ENCODE measurements at regions not wholly inside any gene's neighbourhood (a gene's known extent, or its start where the extent isn't known, plus 50 kb on each side); places are given as distances from the start of the nearest gene placed in this dataset.

DNA sequence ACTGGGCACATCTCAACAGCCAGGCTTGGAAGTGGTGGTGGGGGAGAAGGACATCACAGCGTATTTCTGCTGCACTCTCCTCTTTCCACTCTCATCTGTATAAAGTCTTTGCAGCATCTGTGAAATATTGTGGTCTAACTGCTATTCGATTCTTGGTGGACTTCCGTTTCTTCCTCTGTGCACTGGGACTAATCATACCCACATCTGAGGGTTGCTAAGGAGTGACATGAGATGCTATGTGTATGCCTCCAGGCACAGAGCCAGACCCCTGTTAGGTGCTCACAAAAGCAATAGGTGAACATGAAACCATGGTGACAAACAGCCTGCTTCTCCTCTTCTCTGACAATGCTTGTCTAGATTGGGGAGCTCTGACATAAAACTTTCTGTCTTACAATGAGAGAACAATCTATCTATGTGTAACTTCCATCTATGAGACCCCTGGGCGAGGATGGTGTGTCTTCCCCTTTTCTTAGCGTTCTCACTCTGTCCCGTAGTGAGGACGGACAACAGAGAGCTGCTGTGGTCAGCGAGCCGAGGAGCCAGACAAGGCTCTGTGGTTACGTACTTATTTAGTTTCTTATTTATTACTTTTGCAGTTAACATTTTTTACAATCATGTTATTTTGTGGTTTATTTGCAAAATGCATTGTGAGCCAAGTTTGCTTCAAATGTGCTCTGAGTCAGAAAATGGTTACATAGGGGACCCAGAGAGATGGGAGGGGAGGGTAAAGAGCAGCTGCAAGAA, 196.7 kb upstream of the TPRG1 start:
- Histone ChIP-seq H3K4me3 (ENCODE audit: extremely low read depth, insufficient read depth, low read length, poor library complexity, severe bottlenecking) (no peak overlapping the region), H3K36me3 (ENCODE audit: control insufficient read depth, insufficient read depth, low read length) (no peaks in the 10 kb centered on the region), H3K9me3 (ENCODE audit: control insufficient read depth, low read length) (peaks cover 9% of the 10 kb centered on the region), H3K27ac (ENCODE audit: low read depth, low read length, severe bottlenecking) (no peak overlapping the region), H3K4me1 (ENCODE audit: control insufficient read depth, insufficient read depth, low read length, poor library complexity, severe bottlenecking) (peaks cover 8% of the 10 kb centered on the region)
- WGBS, 2 experiments (ENCODE audit: insufficient coverage in 2 of 2), result 90 to 97% methylated on average over 4 to 6 of the region's 10 CpGs

GRCh38 chr3:188975600-188976314, 196.0 kb upstream of the TPRG1 start:
- WGBS, 2 experiments (ENCODE audit: insufficient coverage in 2 of 2), result 93 to 96% methylated on average over 4 to 8 of the region's 12 CpGs
- no peak overlapping the region for H3K4me3 ChIP-seq (ENCODE audit: extremely low read depth, insufficient read depth, low read length, poor library complexity, severe bottlenecking)
- H3K27ac ChIP-seq (ENCODE audit: low read depth, low read length, severe bottlenecking), result no peak overlapping the region
- peaks cover 8% of the 10 kb centered on the region for H3K4me1 ChIP-seq (ENCODE audit: control insufficient read depth, insufficient read depth, low read length, poor library complexity, severe bottlenecking)
- H3K36me3 ChIP-seq (ENCODE audit: control insufficient read depth, insufficient read depth, low read length), result no peaks in the 10 kb centered on the region
- H3K9me3 ChIP-seq (ENCODE audit: control insufficient read depth, low read length), result peaks cover 9% of the 10 kb centered on the region

DNA sequence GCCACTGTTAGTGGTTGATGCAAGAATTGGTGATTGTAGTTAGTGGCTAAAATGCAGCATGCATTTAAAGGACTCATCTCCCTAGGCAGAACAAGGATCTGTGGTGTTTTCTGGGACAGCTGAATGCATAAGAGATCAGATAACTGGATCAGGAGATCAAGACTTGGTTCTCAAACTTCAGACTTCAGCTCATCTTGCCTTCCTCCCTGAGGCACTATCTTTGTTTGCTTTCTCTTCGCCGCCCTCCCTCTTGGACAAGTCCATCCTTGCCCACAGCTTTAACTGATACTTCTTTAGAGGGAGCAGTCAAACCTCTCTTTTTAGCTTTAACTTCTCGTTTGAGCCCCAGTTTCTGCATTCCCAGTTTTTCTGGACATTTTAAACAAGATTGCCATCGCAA, 195.4 kb upstream of the TPRG1 start:
- H3K9me3 ChIP-seq (ENCODE audit: control insufficient read depth, low read length), result peaks cover 9% of the 10 kb centered on the region
- 95 to 100% methylated on average over 3 of the region's 4 CpGs for WGBS, 2 experiments (ENCODE audit: insufficient coverage in 2 of 2)
- H3K4me1 ChIP-seq (ENCODE audit: control insufficient read depth, insufficient read depth, low read length, poor library complexity, severe bottlenecking), result peaks cover 8% of the 10 kb centered on the region
- H3K4me3 ChIP-seq (ENCODE audit: extremely low read depth, insufficient read depth, low read length, poor library complexity, severe bottlenecking), result no peak overlapping the region
- no peaks in the 10 kb centered on the region for H3K36me3 ChIP-seq (ENCODE audit: control insufficient read depth, insufficient read depth, low read length)
- H3K27ac ChIP-seq (ENCODE audit: low read depth, low read length, severe bottlenecking), result no peak overlapping the region

DNA sequence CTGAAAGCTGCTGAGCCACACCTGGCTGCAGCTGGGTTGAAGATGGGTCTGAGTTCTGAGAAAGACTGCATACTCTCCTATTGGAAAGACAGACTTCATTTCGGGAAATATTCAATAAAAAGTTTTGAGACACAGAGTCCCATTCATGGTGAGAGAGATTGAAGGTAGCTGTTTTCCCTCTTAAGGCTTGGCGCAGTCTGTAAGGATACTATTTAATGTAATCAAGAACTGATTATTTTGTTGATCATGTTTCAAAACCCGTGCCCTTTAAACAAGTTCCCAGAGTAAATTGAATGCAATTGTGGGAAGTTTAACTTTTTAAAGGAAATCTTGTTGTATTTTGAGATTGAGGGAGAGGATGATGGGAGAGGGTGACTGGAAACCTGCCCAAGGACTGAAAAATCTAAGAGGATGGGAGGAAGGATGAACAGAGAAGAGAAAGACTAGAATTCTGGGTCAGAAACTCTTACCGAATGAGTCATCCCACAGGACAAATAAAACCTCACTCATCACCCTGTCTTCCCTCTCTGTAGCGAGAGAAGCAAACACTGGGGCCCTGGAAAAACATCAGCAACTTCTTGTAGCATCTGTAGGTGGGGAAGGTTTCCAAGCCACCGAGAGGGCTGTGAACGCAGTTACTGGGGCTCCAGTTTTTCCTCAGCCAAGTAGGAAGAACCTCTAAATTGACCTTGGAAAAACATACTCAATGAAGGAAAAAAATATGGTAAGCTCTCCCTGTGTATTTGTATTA, 193.2 kb upstream of the TPRG1 start:
- H3K9me3 ChIP-seq (ENCODE audit: control insufficient read depth, low read length), result no peaks in the 10 kb centered on the region
- H3K27ac ChIP-seq (ENCODE audit: low read depth, low read length, severe bottlenecking), result no peak overlapping the region
- peaks cover 8% of the 10 kb centered on the region for H3K4me1 ChIP-seq (ENCODE audit: control insufficient read depth, insufficient read depth, low read length, poor library complexity, severe bottlenecking)
- H3K36me3 ChIP-seq (ENCODE audit: control insufficient read depth, insufficient read depth, low read length), result no peaks in the 10 kb centered on the region
- WGBS, 2 experiments (ENCODE audit: insufficient coverage in 2 of 2), result 94 to 100% methylated on average over 3 of the region's 7 CpGs
- H3K4me3 ChIP-seq (ENCODE audit: extremely low read depth, insufficient read depth, low read length, poor library complexity, severe bottlenecking), result no peak overlapping the region

- Histone ChIP-seq H3K4me3 (ENCODE audit: extremely low read depth, insufficient read depth, low read length, poor library complexity, severe bottlenecking) (no peak overlapping the region), H3K36me3 (ENCODE audit: control insufficient read depth, insufficient read depth, low read length) (no peaks in the 10 kb centered on the region), H3K9me3 (ENCODE audit: control insufficient read depth, low read length) (no peaks in the 10 kb centered on the region), H3K4me1 (ENCODE audit: control insufficient read depth, insufficient read depth, low read length, poor library complexity, severe bottlenecking) (peaks cover 8% of the 10 kb centered on the region), H3K27ac (ENCODE audit: low read depth, low read length, severe bottlenecking) (no peak overlapping the region)
- WGBS, 2 experiments (ENCODE audit: insufficient coverage in 2 of 2), result 90 to 97% methylated on average over 4 to 5 of the region's 7 CpGs
Observed at GRCh38 chr3:188979248-188979647, 192.5 kb upstream of the TPRG1 start.

DNA sequence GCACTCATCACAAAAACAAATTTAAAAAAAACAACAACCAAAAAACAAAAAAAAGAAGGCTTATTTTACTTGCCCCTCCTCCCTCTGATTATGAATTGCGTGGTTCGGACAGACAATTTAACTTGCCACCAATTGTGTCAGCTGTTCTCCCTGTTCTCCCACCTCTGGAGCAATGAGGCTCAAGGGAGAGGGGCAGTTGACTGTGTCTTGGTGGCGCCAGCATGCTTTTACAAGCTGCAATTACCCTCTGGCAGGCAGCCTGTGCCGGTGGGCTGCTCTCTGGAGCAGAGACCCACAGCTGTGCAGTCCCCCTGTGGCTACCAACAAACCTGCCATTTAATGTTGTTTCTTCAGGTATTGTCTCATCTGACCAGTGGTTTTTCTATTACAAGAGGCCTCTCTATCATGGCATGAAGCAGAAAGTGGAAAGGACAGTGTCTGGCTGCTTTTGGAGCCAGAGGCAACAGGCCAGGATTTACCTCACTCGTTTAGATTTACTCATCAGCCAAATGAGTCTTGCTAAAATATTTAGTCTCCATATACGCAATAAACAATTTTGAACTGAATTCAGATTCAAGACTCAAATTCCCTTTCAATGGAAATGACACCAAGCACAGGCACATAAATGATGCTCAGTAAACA, 192.0 kb upstream of the TPRG1 start:
- Histone ChIP-seq H3K9me3 (ENCODE audit: control insufficient read depth, low read length) (no peaks in the 10 kb centered on the region), H3K36me3 (ENCODE audit: control insufficient read depth, insufficient read depth, low read length) (no peaks in the 10 kb centered on the region), H3K27ac (ENCODE audit: low read depth, low read length, severe bottlenecking) (no peak overlapping the region), H3K4me3 (ENCODE audit: extremely low read depth, insufficient read depth, low read length, poor library complexity, severe bottlenecking) (no peak overlapping the region), H3K4me1 (ENCODE audit: control insufficient read depth, insufficient read depth, low read length, poor library complexity, severe bottlenecking) (peaks cover 8% of the 10 kb centered on the region)
- WGBS, 2 experiments (ENCODE audit: insufficient coverage in 2 of 2), result 75 to 91% methylated on average over 3 to 4 of the region's 6 CpGs

GRCh38 chr3:188993181-188993580, 178.6 kb upstream of the TPRG1 start:
- no peak overlapping the region for H3K27ac ChIP-seq (ENCODE audit: low read depth, low read length, severe bottlenecking)
- WGBS, 2 experiments (ENCODE audit: insufficient coverage in 2 of 2), result 72 to 86% methylated on average over 2 of the region's 4 CpGs
- H3K9me3 ChIP-seq (ENCODE audit: control insufficient read depth, low read length), result no peaks in the 10 kb centered on the region
- H3K4me1 ChIP-seq (ENCODE audit: control insufficient read depth, insufficient read depth, low read length, poor library complexity, severe bottlenecking), result no peaks in the 10 kb centered on the region
- no peaks in the 10 kb centered on the region for H3K36me3 ChIP-seq (ENCODE audit: control insufficient read depth, insufficient read depth, low read length)
- no peak overlapping the region for H3K4me3 ChIP-seq (ENCODE audit: extremely low read depth, insufficient read depth, low read length, poor library complexity, severe bottlenecking)

GRCh38 chr3:189001559-189001958, 170.2 kb upstream of the TPRG1 start:
- Histone ChIP-seq H3K27ac (ENCODE audit: low read depth, low read length, severe bottlenecking) (peak overlapping the region; percentile 50), H3K36me3 (ENCODE audit: control insufficient read depth, insufficient read depth, low read length) (no peaks in the 10 kb centered on the region), H3K9me3 (ENCODE audit: control insufficient read depth, low read length) (no peaks in the 10 kb centered on the region), H3K4me3 (ENCODE audit: extremely low read depth, insufficient read depth, low read length, poor library complexity, severe bottlenecking) (no peak overlapping the region), H3K4me1 (ENCODE audit: control insufficient read depth, insufficient read depth, low read length, poor library complexity, severe bottlenecking) (peaks cover 18% of the 10 kb centered on the region)

DNA sequence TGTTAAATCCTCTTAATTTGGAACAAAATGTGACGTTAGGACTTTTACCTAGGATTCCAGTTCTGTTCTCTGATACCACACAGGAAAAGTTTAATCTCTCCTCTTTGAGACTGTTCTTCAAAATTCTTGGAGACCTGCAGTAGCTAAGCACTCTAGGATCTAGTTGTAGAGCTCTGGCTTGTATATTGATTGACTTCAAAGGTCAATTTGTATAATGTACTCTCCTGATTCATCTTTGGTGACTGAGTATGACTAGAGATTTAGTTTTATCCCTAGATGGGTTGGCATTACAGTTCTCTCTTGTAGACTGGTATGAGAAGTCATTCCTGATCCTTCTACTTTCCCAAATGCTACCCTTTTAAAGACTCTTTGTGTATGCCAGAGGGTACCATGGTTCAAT, 168.4 kb upstream of the TPRG1 start:
- Histone ChIP-seq H3K27ac (ENCODE audit: low read depth, low read length, severe bottlenecking) (no peak overlapping the region), H3K4me1 (ENCODE audit: control insufficient read depth, insufficient read depth, low read length, poor library complexity, severe bottlenecking) (peaks cover 18% of the 10 kb centered on the region), H3K36me3 (ENCODE audit: control insufficient read depth, insufficient read depth, low read length) (no peaks in the 10 kb centered on the region), H3K4me3 (ENCODE audit: extremely low read depth, insufficient read depth, low read length, poor library complexity, severe bottlenecking) (no peak overlapping the region), H3K9me3 (ENCODE audit: control insufficient read depth, low read length) (no peaks in the 10 kb centered on the region)
- WGBS, 2 experiments (ENCODE audit: insufficient coverage in 2 of 2), result 80 to 91% methylated on average over 1 of the region's 1 CpG

- H3K4me1 ChIP-seq (ENCODE audit: control insufficient read depth, insufficient read depth, low read length, poor library complexity, severe bottlenecking), result no peaks in the 10 kb centered on the region
- no peak overlapping the region for H3K27ac ChIP-seq (ENCODE audit: low read depth, low read length, severe bottlenecking)
- H3K9me3 ChIP-seq (ENCODE audit: control insufficient read depth, low read length), result peaks cover 11% of the 10 kb centered on the region
- no peaks in the 10 kb centered on the region for H3K36me3 ChIP-seq (ENCODE audit: control insufficient read depth, insufficient read depth, low read length)
- no peak overlapping the region for H3K4me3 ChIP-seq (ENCODE audit: extremely low read depth, insufficient read depth, low read length, poor library complexity, severe bottlenecking)
Observed at GRCh38 chr3:189013224-189013888, 158.4 kb upstream of the TPRG1 start.

Data from mesodermal cell (in vitro differentiated cells).